Naive thymus-derived CD4-positive, alpha-beta T cell (primary cell): ENCODE measurements at regions not wholly inside any gene's neighbourhood (a gene's known extent, or its start where the extent isn't known, plus 50 kb on each side); places are given as distances from the start of the nearest gene placed in this dataset.

Experiments
- ATAC-seq: fragments of 150-1000 bp; cut with Tn5 transposase; 2 replicates; pipeline ENCODE4 v1.10.0; 2021; ENCODE audit warnings: mild to moderate bottlenecking, moderate library complexity
- CTCF ChIA-PET: fragments of 350-600 bp; sonication (Branson Sonifier 250); formaldehyde crosslinking; loops from one replicate; lab custom pipeline; 2021; ENCODE audit warnings: antibody characterized with exemption; lab: Charles Lee
- POLR2A ChIA-PET: fragments of 350-600 bp; sonication (Branson Sonifier 250); formaldehyde crosslinking; loops from one replicate; lab custom pipeline; 2021; ENCODE audit warnings: antibody characterized with exemption, inconsistent platforms; lab: Charles Lee
- DNase-seq, 9 donors: peaks; one replicate each; pipeline versions ENCODE4 v3.0.0 to v3.0.0-alpha.2; 2020 to 2022; ENCODE audit warnings: mixed read lengths in 1 of 9
- H3K27ac ChIP-seq: one replicate; pipeline ENCODE4 v1.7.0; 2013; ENCODE audit warnings: mild to moderate bottlenecking, low read depth, low read length, moderate library complexity
- H3K27me3 ChIP-seq, 2 donors: one replicate each; pipeline ENCODE4 v1.7.0; 2013; ENCODE audit warnings: low read length in 2 of 2, mild to moderate bottlenecking in 2 of 2, moderate library complexity in 2 of 2; ENCODE audit not compliant: control insufficient read depth in 2 of 2, insufficient read depth in 2 of 2
- H3K36me3 ChIP-seq, 3 experiments: 1 replicate in 2 of 3; 2 replicates in 1 of 3; pipeline ENCODE4 v1.7.0; 2013; ENCODE audit warnings: low read length in 3 of 3, mild to moderate bottlenecking in 3 of 3, moderate library complexity in 1 of 3; ENCODE audit not compliant: insufficient read depth in 3 of 3, control insufficient read depth in 2 of 3
- H3K4me1 ChIP-seq, 2 donors: one replicate each; pipeline ENCODE4 v1.7.0; 2013; ENCODE audit warnings: low read length in 2 of 2, mild to moderate bottlenecking in 2 of 2, moderate library complexity in 1 of 2; ENCODE audit not compliant: control insufficient read depth in 2 of 2, insufficient read depth in 2 of 2
- H3K4me3 ChIP-seq: 2 replicates; pipeline ENCODE4 v1.7.0; 2013; ENCODE audit warnings: mild to moderate bottlenecking, low read length
- H3K9me3 ChIP-seq, 3 experiments: 1 replicate in 2 of 3; 2 replicates in 1 of 3; pipeline ENCODE4 v1.7.0; 2013; ENCODE audit warnings: low read length in 3 of 3; ENCODE audit not compliant: control insufficient read depth in 2 of 3
- H3K27ac Mint-ChIP-seq, 9 donors: one replicate each; pipeline ENCODE4 v1.8.0; 2020 to 2022; ENCODE audit warnings: mixed read lengths in 9 of 9, mild to moderate bottlenecking in 8 of 9, moderate library complexity in 5 of 9, inconsistent platforms in 2 of 9
- H3K27me3 Mint-ChIP-seq, 5 donors: one replicate each; pipeline ENCODE4 v1.8.0; 2021 to 2022; ENCODE audit warnings: mixed read lengths in 5 of 5, mild to moderate bottlenecking in 1 of 5
- H3K36me3 Mint-ChIP-seq, 5 donors: one replicate each; pipeline ENCODE4 v1.8.0; 2020 to 2022; ENCODE audit warnings: mixed read lengths in 5 of 5, mild to moderate bottlenecking in 3 of 5, inconsistent platforms in 1 of 5
- H3K4me1 Mint-ChIP-seq, 7 donors: one replicate each; pipeline ENCODE4 v1.8.0; 2020 to 2022; ENCODE audit warnings: mixed read lengths in 7 of 7, mild to moderate bottlenecking in 3 of 7, inconsistent platforms in 1 of 7
- H3K4me3 Mint-ChIP-seq, 10 donors: one replicate each; pipeline ENCODE4 v1.8.0; 2020 to 2022; ENCODE audit warnings: mild to moderate bottlenecking in 10 of 10, mixed read lengths in 10 of 10, moderate library complexity in 6 of 10, inconsistent platforms in 2 of 10
- H3K9me3 Mint-ChIP-seq, 11 donors: one replicate each; pipeline ENCODE4 v1.8.0; 2020 to 2022; ENCODE audit warnings: mixed read lengths in 11 of 11, mild to moderate bottlenecking in 4 of 11, inconsistent platforms in 1 of 11, moderate library complexity in 1 of 11
- intact Hi-C, 2 donors: fragments of 100-400 bp; cut with micrococcal nuclease; formaldehyde crosslinking; loops; one replicate each; pipeline ENCODE4 v1.15.1; 2023

GRCh38 chr2:65537651-65538385 lies 105.4 kb upstream of the SPRED2 start:
- ChIA-PET POLR2A (no interaction called here), CTCF (no interaction called here)
- Histone ChIP-seq H3K36me3 (no peaks in the 10 kb centered on the region), H3K27ac (no peak overlapping the region), H3K4me1 (no peaks in the 10 kb centered on the region), H3K4me3 (no peak overlapping the region), H3K27me3 (no peaks in the 10 kb centered on the region), H3K9me3 (no peaks in the 10 kb centered on the region)
- H3K27ac Mint-ChIP-seq, result no peak overlapping the region
- DNase-seq, result no peak
- no peaks in the 10 kb centered on the region for H3K9me3 Mint-ChIP-seq
- H3K27me3 Mint-ChIP-seq, result peaks cover 0 to 19% (median 0%) of the 10 kb centered on the region in 5 donors
- no peak overlapping the region for H3K4me3 Mint-ChIP-seq
- no peak for ATAC-seq
- intact Hi-C loops, result no loop called here
- no peaks in the 10 kb centered on the region for H3K4me1 Mint-ChIP-seq
- no peaks in the 10 kb centered on the region for H3K36me3 Mint-ChIP-seq

- intact Hi-C loops, result no loop called here
- Mint-ChIP-seq H3K4me1 (no peaks in the 10 kb centered on the region), H3K4me3 (no peak overlapping the region), H3K27ac (no peak overlapping the region), H3K9me3 (no peaks in the 10 kb centered on the region), H3K36me3 (no peaks in the 10 kb centered on the region), H3K27me3 (peaks cover 0 to 21% (median 0%) of the 10 kb centered on the region in 5 donors)
- no peak for ATAC-seq
- Histone ChIP-seq H3K27me3 (no peaks in the 10 kb centered on the region), H3K4me1 (no peaks in the 10 kb centered on the region), H3K27ac (no peak overlapping the region), H3K9me3 (no peaks in the 10 kb centered on the region), H3K36me3 (no peaks in the 10 kb centered on the region), H3K4me3 (no peak overlapping the region)
- CTCF ChIA-PET, result no interaction called here
- DNase-seq, result no peak
- POLR2A ChIA-PET, result no interaction called here
These were observed 104.2 kb upstream of the SPRED2 start for GRCh38 chr2:65536596-65536995.

- DNase-seq (no peak), ATAC-seq (no peak)
- H3K36me3 Mint-ChIP-seq, result no peaks in the 10 kb centered on the region
- POLR2A ChIA-PET, result no interaction called here
- Histone ChIP-seq H3K9me3 (no peaks in the 10 kb centered on the region), H3K27ac (no peak overlapping the region), H3K4me3 (no peak overlapping the region), H3K4me1 (no peaks in the 10 kb centered on the region), H3K27me3 (no peaks in the 10 kb centered on the region), H3K36me3 (no peaks in the 10 kb centered on the region)
- no peak overlapping the region for H3K4me3 Mint-ChIP-seq
- H3K9me3 Mint-ChIP-seq, result no peaks in the 10 kb centered on the region
- CTCF ChIA-PET, result no interaction called here
- H3K27ac Mint-ChIP-seq, result no peak overlapping the region
- intact Hi-C loops, result no loop called here
- H3K4me1 Mint-ChIP-seq, result no peaks in the 10 kb centered on the region
- H3K27me3 Mint-ChIP-seq, result peaks cover 0 to 34% (median 0%) of the 10 kb centered on the region in 5 donors
These were observed 100.5 kb upstream of the SPRED2 start for GRCh38 chr2:65532937-65533336.

GRCh38 chr2:65532326-65532725 lies 99.9 kb upstream of the SPRED2 start:
- DNase-seq, result no peak
- Mint-ChIP-seq H3K27ac (no peak overlapping the region), H3K9me3 (no peaks in the 10 kb centered on the region), H3K27me3 (peaks cover 0 to 36% (median 0%) of the 10 kb centered on the region in 5 donors), H3K4me1 (no peaks in the 10 kb centered on the region), H3K4me3 (no peak overlapping the region), H3K36me3 (no peaks in the 10 kb centered on the region)
- Histone ChIP-seq H3K27ac (no peak overlapping the region), H3K4me1 (no peaks in the 10 kb centered on the region), H3K9me3 (no peaks in the 10 kb centered on the region), H3K27me3 (no peaks in the 10 kb centered on the region), H3K36me3 (no peaks in the 10 kb centered on the region), H3K4me3 (no peak overlapping the region)
- intact Hi-C loops, result no loop called here
- ATAC-seq, result no peak
- CTCF ChIA-PET, result no interaction called here
- POLR2A ChIA-PET, result no interaction called here

GRCh38 chr2:65530547-65531320 lies 98.3 kb upstream of the SPRED2 start:
- intact Hi-C loops, result no loop called here
- POLR2A ChIA-PET, result no interaction called here
- CTCF ChIA-PET, result no interaction called here

GRCh38 chr2:65529419-65529818 lies 97.0 kb upstream of the SPRED2 start:
- no peaks in the 10 kb centered on the region for H3K4me1 ChIP-seq
- ATAC-seq, result no peak
- peaks cover 0 to 1% (median 0%) of the 10 kb centered on the region in 11 donors for H3K9me3 Mint-ChIP-seq
- peaks cover 4 to 42% (median 9%) of the 10 kb centered on the region in 5 donors for H3K27me3 Mint-ChIP-seq
- no peaks in the 10 kb centered on the region for H3K36me3 Mint-ChIP-seq
- H3K4me3 ChIP-seq, result no peak overlapping the region
- intact Hi-C loops, result no loop called here
- H3K36me3 ChIP-seq, result no peaks in the 10 kb centered on the region
- POLR2A ChIA-PET, result no interaction called here
- DNase-seq, result no peak
- no peak overlapping the region for H3K4me3 Mint-ChIP-seq
- H3K27ac Mint-ChIP-seq, result no peak overlapping the region
- no peaks in the 10 kb centered on the region for H3K9me3 ChIP-seq
- no peaks in the 10 kb centered on the region for H3K4me1 Mint-ChIP-seq
- H3K27me3 ChIP-seq, result no peaks in the 10 kb centered on the region
- H3K27ac ChIP-seq, result no peak overlapping the region
- CTCF ChIA-PET, result interaction anchor here (0.5 kb wide), 1 partner anchor 382 kb away, joined by 4 read pairs; no protein-coding TSS in a partner anchor

More at GRCh38 chr2:65530547-65531320, 98.3 kb upstream of the SPRED2 start:
- Histone ChIP-seq H3K27ac (no peak overlapping the region), H3K4me1 (no peaks in the 10 kb centered on the region), H3K9me3 (no peaks in the 10 kb centered on the region), H3K4me3 (no peak overlapping the region), H3K36me3 (no peaks in the 10 kb centered on the region), H3K27me3 (no peaks in the 10 kb centered on the region)
- ATAC-seq (no peak), DNase-seq (no peak)
- peaks cover 0 to 37% (median 2%) of the 10 kb centered on the region in 5 donors for H3K27me3 Mint-ChIP-seq
- no peaks in the 10 kb centered on the region for H3K4me1 Mint-ChIP-seq
- H3K4me3 Mint-ChIP-seq, result no peak overlapping the region
- H3K9me3 Mint-ChIP-seq, result no peaks in the 10 kb centered on the region
- no peak overlapping the region for H3K27ac Mint-ChIP-seq
- no peaks in the 10 kb centered on the region for H3K36me3 Mint-ChIP-seq

GRCh38 chr2:65528241-65528574 lies 95.8 kb upstream of the SPRED2 start:
- Histone ChIP-seq H3K4me3 (no peak overlapping the region), H3K4me1 (no peaks in the 10 kb centered on the region), H3K27me3 (no peaks in the 10 kb centered on the region), H3K36me3 (no peaks in the 10 kb centered on the region), H3K27ac (no peak overlapping the region), H3K9me3 (no peaks in the 10 kb centered on the region)
- intact Hi-C loops, result no loop called here
- Mint-ChIP-seq H3K27me3 (peaks cover 4 to 41% (median 16%) of the 10 kb centered on the region in 5 donors), H3K9me3 (peaks cover 0 to 2% (median 0%) of the 10 kb centered on the region in 11 donors), H3K27ac (no peak overlapping the region), H3K4me1 (no peaks in the 10 kb centered on the region), H3K36me3 (no peaks in the 10 kb centered on the region), H3K4me3 (no peak overlapping the region)
- ChIA-PET CTCF (no interaction called here), POLR2A (no interaction called here)
- no peak for ATAC-seq
- DNase-seq, result no peak
